PFSK-1 (cell line): ENCODE measurements at regions not wholly inside any gene's neighbourhood (a gene's known extent, or its start where the extent isn't known, plus 50 kb on each side); places are given as distances from the start of the nearest gene placed in this dataset.

Experiments used
- FOXP2 ChIP-seq: optimal IDR thresholded peaks from 2 replicates; pipeline ENCODE3; 2011; ENCODE audit warnings: borderline replicate concordance, control low read depth, inconsistent platforms; ENCODE audit not compliant: insufficient read depth; ENCODE audit errors: extremely low read length, extremely low read depth
- POLR2AphosphoS5 ChIP-seq: IDR thresholded peaks from 2 replicates; pipeline ENCODE4 v1.6.1; 2012; ENCODE audit warnings: low read depth, mild to moderate bottlenecking, control low read depth, low read length, moderate library complexity
- REST ChIP-seq, 2 experiments: IDR thresholded peaks; 2 replicates each; pipeline versions ENCODE4 v1.6.1 to v1.8.0; 2011 to 2012; ENCODE audit warnings: low read depth in 2 of 2, low read length in 2 of 2, control low read depth in 1 of 2, inconsistent platforms in 1 of 2, mild to moderate bottlenecking in 1 of 2, moderate library complexity in 1 of 2; ENCODE audit not compliant: insufficient read depth in 1 of 2
- SIN3A ChIP-seq: IDR thresholded peaks from 2 replicates; pipeline ENCODE4 v1.6.1; 2012; ENCODE audit warnings: mild to moderate bottlenecking, low read length, moderate library complexity, borderline replicate concordance; ENCODE audit not compliant: insufficient read depth
- TAF1 ChIP-seq: IDR thresholded peaks from 2 replicates; pipeline ENCODE4 v1.6.1; 2012; ENCODE audit warnings: low read length, control low read depth, borderline replicate concordance; ENCODE audit not compliant: insufficient read depth

GRCh38 chr16:9479008-9479407 is 387.6 kb downstream of the HAPSTR1 start:
- TF ChIP-seq REST (IDR thresholded peaks at IDR 0.05; ENCODE audit: insufficient read depth in 1 of 2, low read depth in 2 of 2, low read length in 2 of 2) (no peak), FOXP2 (no peak), POLR2AphosphoS5 (no peak), TAF1 (no peak), SIN3A (no peak)

- TF ChIP-seq POLR2AphosphoS5 = no peak
- no peak for TF ChIP-seq FOXP2
- TF ChIP-seq SIN3A = no peak
- no peak for TF ChIP-seq TAF1
- TF ChIP-seq REST (IDR thresholded peaks at IDR 0.05; ENCODE audit: insufficient read depth in 1 of 2, low read depth in 2 of 2, low read length in 2 of 2) = no peak
Measured at GRCh38 chr16:9480503-9480902, 389.1 kb downstream of the HAPSTR1 start.

- TF ChIP-seq POLR2AphosphoS5 (no peak), FOXP2 (no peak), SIN3A (no peak), REST (IDR thresholded peaks at IDR 0.05; ENCODE audit: insufficient read depth in 1 of 2, low read depth in 2 of 2, low read length in 2 of 2) (no peak), TAF1 (no peak)
Measured at GRCh38 chr16:9481747-9482730, 390.6 kb downstream of the HAPSTR1 start.

GRCh38 chr16:9484426-9484825 is 393.0 kb downstream of the HAPSTR1 start:
- TF ChIP-seq TAF1 (no peak), SIN3A (no peak), REST (IDR thresholded peaks at IDR 0.05; ENCODE audit: insufficient read depth in 1 of 2, low read depth in 2 of 2, low read length in 2 of 2) (no peak), POLR2AphosphoS5 (no peak), FOXP2 (no peak)
